Amniotic epithelial cell (primary cell): ENCODE measurements at regions not wholly inside any gene's neighbourhood (a gene's known extent, or its start where the extent isn't known, plus 50 kb on each side); places are given as distances from the start of the nearest gene placed in this dataset.
"Not testable (repeated sequence)": the region's sequence is repeated elsewhere in the genome, so short reads cannot be mapped to it uniquely, and the experiment has no call there.

Experiments used
- DNase-seq: peaks from one replicate; pipeline ENCODE4 v3.0.0-alpha.2; 2010; ENCODE audit warnings: low read depth

GRCh38 chr2:163187119-163187518 is 348.6 kb upstream of the KCNH7 start:
- no peak for DNase-seq

DNA sequence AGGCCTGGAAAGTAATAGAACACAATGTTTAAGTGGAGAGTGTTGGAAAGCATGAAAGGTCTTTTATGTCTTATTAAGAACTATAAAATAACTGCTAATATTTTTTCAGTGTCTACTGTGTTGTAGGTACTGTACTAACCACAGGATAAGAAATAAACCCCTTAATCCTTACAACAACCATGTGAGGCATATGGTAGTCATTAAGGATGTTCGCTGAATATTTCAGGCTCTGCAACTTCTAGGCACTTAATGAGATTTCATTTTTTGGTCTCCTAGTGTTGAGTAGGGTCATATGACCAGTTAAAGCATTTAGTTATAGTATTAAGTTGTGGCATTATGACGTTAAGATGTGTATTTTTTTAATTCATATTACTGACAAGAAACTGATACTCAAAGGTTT is 346.6 kb upstream of the KCNH7 start:
- peak; percentile 39 for DNase-seq

- DNase-seq: peak; percentile 20
These were observed 344.3 kb upstream of the KCNH7 start for GRCh38 chr2:163182764-163183354.

DNA sequence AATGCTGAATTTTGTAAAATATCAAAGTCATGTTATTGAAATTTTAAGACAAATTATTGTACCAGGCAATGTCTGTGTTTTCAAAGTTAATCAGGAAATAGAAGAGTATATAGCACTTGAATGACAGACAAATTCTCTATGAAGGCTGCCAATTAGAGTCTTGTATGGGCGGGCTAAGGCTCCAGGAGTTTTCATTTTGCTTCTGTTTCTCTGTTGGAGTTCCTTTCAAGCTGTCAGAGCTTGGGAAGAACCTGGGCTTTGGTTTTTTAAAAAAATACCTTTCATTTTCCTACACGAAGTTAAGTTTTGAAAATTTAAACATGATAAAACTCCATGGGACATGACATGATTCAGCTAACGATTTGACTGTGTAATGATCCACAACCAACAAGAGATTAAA is 339.0 kb upstream of the KCNH7 start:
- DNase-seq: no peak

- DNase-seq: no peak
These were observed 336.7 kb upstream of the KCNH7 start for GRCh38 chr2:163175294-163175693.

GRCh38 chr2:163173591-163173990 is 335.0 kb upstream of the KCNH7 start:
- DNase-seq: peak; percentile 8

DNA sequence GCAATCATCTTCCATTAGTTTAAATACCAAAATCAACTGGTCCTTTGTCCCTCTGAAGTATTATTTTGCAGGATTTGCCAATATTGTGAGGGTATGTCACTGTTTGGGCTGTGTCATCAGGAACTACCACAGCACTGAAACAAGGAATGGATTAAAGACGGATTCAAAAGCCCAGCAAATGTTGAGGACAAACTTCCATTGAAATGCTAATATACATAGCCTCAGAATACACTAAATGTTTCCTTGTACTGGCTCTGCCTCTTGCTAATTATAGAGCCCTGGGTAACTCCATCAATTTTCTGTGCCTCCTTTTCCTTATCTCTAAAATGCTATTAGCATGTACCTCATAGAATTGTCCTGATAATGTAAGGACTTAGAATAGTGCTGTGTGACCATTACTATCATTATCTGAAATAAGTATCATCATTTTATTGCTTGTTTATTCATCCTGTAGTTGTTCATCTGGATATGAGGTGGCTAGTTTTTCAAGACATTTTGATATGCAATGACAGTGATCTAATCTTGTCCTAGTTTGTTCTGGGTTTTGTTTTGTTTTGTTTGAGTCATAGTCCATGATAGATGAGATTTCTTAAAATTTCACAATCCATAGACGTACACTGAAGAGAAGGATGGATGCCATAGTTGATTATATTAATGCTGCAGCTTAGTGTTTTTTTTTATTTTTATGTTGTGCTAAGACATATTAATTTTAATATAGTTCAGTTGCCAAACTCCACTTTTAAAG is 333.4 kb upstream of the KCNH7 start:
- DNase-seq: peak; percentile 72

DNA sequence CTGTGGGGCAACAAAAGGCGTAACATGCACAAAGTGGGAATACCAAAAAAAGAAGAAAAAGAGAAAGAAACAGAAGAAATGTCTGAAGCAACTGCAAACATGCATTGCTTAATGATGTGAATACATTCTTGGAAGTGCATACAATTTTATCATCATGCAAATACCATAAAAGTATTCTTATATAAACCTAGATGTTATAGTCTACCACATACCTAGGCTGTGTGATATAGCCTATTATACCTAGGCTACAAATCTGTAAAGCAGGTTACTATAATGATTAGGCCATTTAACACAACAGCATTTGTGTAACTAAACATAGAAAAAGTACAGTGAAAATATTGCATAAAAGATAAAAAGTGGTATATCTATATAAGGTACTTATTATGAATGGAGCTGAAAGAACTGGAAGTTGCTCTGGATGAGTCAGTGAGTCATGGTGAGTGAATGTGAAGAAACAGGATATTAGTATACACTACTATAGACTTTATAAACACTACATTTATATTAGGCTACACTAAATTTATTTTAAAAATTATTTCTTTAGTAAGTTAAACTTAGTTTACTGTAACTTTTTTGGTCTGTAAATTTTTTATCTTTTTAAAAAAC is 319.4 kb upstream of the KCNH7 start:
- DNase-seq: peak; percentile 79

DNA sequence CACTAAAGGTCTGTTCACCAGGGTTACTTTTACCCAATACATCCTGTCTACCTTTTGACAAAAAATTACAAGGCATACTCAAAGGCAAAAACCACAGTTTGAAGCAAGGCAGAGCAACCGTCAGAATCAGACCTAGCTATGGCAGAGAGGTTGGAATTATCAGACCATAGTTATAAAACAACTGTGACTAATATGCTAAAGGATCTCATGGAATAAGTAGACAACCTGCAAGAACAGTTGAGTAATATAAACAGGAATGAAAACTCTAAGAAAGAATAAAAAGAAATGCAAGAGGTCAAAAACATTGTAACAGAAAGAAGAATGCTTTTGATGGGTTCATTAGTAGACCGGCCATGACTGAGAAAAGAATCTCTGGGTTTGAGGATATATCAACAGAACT is 318.8 kb upstream of the KCNH7 start:
- DNase-seq: peak; percentile 83

DNA sequence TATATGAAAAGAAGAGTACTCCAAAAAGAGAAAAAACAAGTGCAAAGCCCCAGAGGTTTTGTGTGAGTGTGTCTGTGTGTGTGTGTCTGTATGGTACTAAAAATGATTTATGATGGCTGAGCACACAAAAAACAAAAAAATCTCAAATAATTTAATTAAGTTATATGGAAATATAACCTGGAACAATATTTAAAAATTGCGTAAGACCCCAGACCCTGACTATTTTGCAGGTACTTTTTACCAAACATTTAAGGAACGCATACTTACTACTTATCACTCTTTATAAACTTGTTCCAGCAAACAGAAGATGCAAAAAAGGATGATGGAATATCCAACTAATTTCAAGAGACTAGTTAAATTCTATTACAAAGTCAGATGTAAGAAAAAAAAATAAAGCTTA is 317.4 kb upstream of the KCNH7 start:
- no peak for DNase-seq

DNA sequence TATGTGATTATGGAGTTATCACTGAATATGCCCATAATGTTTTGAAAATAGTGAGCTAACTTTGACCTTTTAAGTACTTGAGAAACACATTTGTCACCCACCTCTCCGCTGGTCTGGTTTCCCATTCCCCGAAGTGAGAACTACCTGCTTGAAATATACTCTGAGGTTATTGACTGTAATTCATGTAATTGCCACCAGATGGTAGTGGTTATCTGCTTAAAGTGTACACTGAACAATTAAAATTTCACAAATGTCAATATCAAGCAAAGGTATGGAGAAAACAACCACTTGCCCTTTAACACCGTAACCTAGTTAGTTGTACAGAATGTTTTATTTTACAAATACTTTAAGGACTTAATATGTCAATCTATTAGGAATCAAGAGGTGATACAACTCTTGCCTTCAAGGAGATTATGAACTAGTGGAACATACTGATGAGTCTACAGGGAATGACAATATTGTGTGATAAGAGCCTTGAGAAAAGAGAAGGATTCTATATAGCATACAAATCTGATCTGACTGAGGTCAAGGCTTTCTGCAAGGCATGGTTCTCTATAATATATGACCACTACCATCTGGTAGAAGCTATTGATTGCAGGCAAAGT is 316.8 kb upstream of the KCNH7 start:
- peak; percentile 28 for DNase-seq

- no peak for DNase-seq
These were observed 304.1 kb upstream of the KCNH7 start for GRCh38 chr2:163142618-163143017.

GRCh38 chr2:163138947-163139346 is 300.4 kb upstream of the KCNH7 start:
- no peak for DNase-seq

DNA sequence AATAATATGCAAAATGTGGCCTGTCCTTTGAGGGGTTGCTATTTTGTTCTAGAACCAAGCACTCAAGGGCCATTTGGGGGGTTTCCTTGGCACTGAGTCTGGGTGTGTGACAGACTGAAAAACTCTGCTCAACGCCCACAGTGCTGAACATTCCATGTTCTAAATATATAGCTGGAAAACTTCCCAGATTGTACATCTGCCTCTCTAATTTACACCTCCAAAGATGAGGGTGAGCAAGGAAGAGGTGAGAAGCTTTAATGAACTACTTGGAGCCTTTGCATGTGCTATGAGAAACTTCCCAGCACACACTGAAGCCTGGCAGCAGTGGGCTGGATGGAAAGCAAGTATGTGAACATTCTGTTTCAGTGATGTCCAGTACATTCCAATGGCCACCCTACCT is 296.7 kb upstream of the KCNH7 start:
- DNase-seq: no peak

DNA sequence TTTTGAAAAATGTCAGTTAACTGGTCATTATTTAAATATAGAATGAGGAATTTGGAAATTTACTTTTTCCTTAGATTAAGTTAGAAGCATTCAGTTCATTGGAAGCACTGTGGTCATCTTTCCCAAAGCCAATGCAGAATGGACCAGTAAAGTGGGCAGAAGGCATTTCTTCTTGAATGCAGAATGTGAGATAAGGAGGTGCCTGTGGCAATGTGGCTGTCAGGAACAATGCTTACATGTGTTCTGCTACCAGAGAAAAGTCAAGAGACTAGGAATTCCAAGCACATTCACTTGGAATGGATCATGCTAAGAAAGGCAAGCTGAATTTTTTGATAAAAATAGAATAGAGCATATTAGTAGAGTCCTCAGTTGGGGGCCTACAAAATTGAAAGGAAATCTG is 295.0 kb upstream of the KCNH7 start:
- DNase-seq: peak; percentile 34

- peak; percentile 19 for DNase-seq
These were observed 294.3 kb upstream of the KCNH7 start for GRCh38 chr2:163132850-163133249.

DNA sequence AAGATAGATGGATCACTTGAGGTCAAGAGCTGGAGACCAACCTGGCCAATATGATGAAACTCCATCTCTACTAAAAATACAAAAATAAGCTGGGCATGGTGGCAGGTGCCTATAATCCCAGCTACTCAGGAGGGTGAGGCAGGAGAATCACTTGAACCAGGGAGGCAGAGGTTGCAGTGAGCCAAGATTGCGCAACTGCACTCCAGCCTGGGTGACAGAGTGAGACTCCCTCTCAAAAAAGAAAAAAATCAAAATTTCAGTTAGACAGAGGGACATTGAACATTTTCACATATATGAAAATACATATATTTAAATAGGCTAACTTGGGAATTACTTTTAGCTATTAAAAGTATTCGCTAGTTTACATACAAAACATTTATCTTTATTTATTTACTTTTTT is 293.6 kb upstream of the KCNH7 start:
- DNase-seq: not testable (repeated sequence)

DNA sequence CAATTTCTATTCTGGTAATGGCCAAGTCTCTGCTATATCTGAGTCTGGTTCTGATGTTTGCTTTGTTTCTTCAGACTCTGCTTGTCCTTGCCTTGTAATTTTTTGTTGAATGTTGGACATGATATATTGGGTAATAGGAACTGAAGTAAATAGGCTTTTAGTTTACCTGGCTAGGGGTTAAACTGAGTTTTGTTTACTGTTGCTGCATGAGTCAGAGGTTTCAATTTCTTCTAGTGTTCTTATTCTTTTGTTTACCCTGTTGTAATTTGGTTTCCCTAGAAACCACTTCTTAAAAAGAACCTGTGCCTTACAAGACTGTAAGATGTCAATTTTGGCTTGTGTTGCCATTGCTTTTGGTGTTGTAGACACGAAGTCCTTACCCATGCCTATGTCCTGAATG is 285.0 kb upstream of the KCNH7 start:
- no peak for DNase-seq

- no peak for DNase-seq
These were observed 283.7 kb upstream of the KCNH7 start for GRCh38 chr2:163122257-163122656.

DNA sequence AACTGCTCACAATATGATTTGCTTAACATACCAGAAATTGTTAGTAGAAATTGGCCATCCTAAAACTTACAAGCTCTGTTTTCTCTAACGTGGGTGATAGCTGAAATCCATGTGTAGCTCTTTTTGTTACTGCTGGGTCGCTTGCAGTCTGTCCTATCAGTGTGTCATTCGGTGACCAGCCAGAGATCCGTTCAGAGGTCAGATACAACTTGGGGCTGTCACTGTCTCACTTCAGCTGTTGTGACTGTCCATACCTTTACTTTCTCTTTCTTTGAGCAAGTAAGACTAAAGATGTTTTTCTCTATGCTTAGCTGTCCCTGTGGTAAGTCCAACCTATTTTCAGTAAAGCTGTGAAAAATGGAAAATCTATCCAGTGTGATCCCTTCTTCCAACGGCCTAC is 282.9 kb upstream of the KCNH7 start:
- DNase-seq: no peak

DNA sequence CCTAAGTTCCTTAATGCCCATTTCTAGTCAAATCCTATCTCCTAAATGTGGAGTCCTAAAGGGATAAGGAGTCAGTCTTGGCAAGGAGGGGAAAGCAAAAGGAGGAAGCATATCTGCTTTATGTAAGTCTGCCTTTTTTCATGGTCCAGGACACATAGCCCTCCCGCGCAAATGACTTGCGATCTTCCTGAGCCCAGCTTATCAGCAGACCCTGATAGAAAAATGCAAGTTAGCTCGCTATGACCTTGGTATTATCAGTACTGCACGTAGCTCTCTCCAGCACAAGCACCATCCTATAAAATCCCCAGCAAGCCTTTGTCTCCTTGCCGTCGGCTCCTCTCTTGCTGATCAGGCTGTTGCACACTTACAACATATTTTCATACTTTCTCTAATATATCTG is 281.4 kb upstream of the KCNH7 start:
- DNase-seq: peak; percentile 49

DNA sequence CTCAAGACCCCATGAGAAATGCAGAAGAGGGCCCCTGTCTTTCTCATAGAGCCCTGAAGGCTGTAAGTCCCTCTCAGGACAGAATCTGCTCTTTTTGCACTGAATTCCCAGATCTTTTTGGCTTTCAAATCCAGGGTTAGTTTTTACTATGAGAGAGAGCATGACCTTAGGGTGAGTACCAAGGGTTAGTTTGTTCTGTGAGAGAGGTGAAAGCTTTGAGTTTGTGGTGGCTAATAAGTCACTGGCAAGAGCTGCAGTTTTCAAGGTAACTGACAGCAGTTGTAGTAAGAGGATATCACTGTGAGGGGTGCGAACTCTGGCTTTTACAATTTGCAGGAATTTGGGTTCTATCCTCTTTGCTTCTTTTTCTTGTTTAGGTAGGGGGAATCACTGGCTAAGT is 248.4 kb upstream of the KCNH7 start:
- no peak for DNase-seq

- DNase-seq: not testable (repeated sequence)
These were observed 246.9 kb upstream of the KCNH7 start for GRCh38 chr2:163085366-163086024.
